MM.1S (cell line): ENCODE measurements at regions not wholly inside any gene's neighbourhood (a gene's known extent, or its start where the extent isn't known, plus 50 kb on each side); places are given as distances from the start of the nearest gene placed in this dataset.

Experiments used
- DNase-seq: peaks from one replicate; pipeline ENCODE4 v3.0.0-alpha.2; 2015
- H2AFZ ChIP-seq: fragments of 300-600 bp; sonication (generic); 2 replicates; pipeline ENCODE4 v1.6.0; 2016; ENCODE audit warnings: antibody characterized with exemption, low read length
- H3F3A ChIP-seq: fragments of 300-600 bp; sonication (generic); 2 replicates; pipeline ENCODE4 v1.6.1; 2016; ENCODE audit warnings: mild to moderate bottlenecking, antibody characterized with exemption, low read length, moderate library complexity, mixed read lengths; ENCODE audit not compliant: insufficient read depth
- H3K27ac ChIP-seq: fragments of 300-600 bp; sonication (generic); 2 replicates; pipeline ENCODE4 v1.5.1; 2016; ENCODE audit warnings: mild to moderate bottlenecking, low read length
- H3K27me3 ChIP-seq: fragments of 300-600 bp; sonication (generic); replicated peaks from 2 replicates; pipeline ENCODE4 v1.6.0; 2016; ENCODE audit warnings: low read length; ENCODE audit not compliant: insufficient read depth
- H3K36me3 ChIP-seq: fragments of 300-600 bp; sonication (generic); replicated peaks from 2 replicates; pipeline ENCODE4 v1.6.1; 2016; ENCODE audit warnings: mild to moderate bottlenecking, low read length, mixed read lengths; ENCODE audit not compliant: insufficient read depth
- H3K4me1 ChIP-seq: fragments of 300-600 bp; sonication (generic); 2 replicates; pipeline ENCODE4 v1.6.1; 2016; ENCODE audit warnings: low read length, mixed read lengths
- H3K4me2 ChIP-seq: fragments of 300-600 bp; sonication (generic); 2 replicates; pipeline ENCODE4 v1.6.0; 2016; ENCODE audit warnings: low read depth, low read length
- H3K4me3 ChIP-seq: fragments of 300-600 bp; sonication (generic); 2 replicates; pipeline ENCODE4 v1.5.1; 2016; ENCODE audit warnings: low read length, mixed read lengths
- H3K79me2 ChIP-seq: fragments of 300-600 bp; sonication (generic); 2 replicates; pipeline ENCODE4 v1.6.1; 2016; ENCODE audit warnings: mixed run types, low read length, mixed read lengths
- H3K9ac ChIP-seq: fragments of 300-600 bp; sonication (generic); 2 replicates; pipeline ENCODE4 v1.6.1; 2016; ENCODE audit warnings: low read length, mixed read lengths
- H3K9me2 ChIP-seq: fragments of 300-600 bp; sonication (generic); replicated peaks from 2 replicates; pipeline ENCODE4 v1.6.1; 2016; ENCODE audit warnings: mild to moderate bottlenecking, low read length, mixed read lengths; ENCODE audit not compliant: insufficient read depth
- H3K9me3 ChIP-seq: fragments of 300-600 bp; sonication (generic); replicated peaks from 2 replicates; pipeline ENCODE4 v1.6.1; 2016; ENCODE audit warnings: mild to moderate bottlenecking, low read length, mixed read lengths; ENCODE audit not compliant: insufficient read depth
- H4K20me1 ChIP-seq: fragments of 300-600 bp; sonication (generic); 2 replicates; pipeline ENCODE4 v1.6.1; 2016; ENCODE audit warnings: mild to moderate bottlenecking, low read length, moderate library complexity, mixed read lengths; ENCODE audit not compliant: insufficient read depth
- CTCF ChIP-seq: fragments of 300-600 bp; sonication (generic); IDR thresholded peaks from 2 replicates; pipeline ENCODE4 v1.5.1; 2016; ENCODE audit warnings: antibody characterized with exemption, low read length, mixed read lengths
- EZH2 ChIP-seq: fragments of 300-600 bp; sonication (generic); optimal IDR thresholded peaks from 2 replicates; pipeline ENCODE3; 2017; ENCODE audit warnings: low read depth, mild to moderate bottlenecking, antibody characterized with exemption, low read length, mixed read lengths
- EZH2phosphoT487 ChIP-seq: fragments of 300-600 bp; sonication (generic); IDR thresholded peaks from 2 replicates; pipeline ENCODE4 v1.6.1; 2018; ENCODE audit warnings: antibody characterized with exemption, low read length

- H3F3A ChIP-seq = no peaks in the 10 kb centered on the region
- no peaks in the 10 kb centered on the region for H3K4me1 ChIP-seq
- no peaks in the 10 kb centered on the region for H3K27me3 ChIP-seq
- no peak overlapping the region for H2AFZ ChIP-seq
- H3K9me2 ChIP-seq = no peaks in the 10 kb centered on the region
- no peak overlapping the region for H3K27ac ChIP-seq
- H4K20me1 ChIP-seq = no peaks in the 10 kb centered on the region
- DNase-seq = no peak
- no peak overlapping the region for H3K4me3 ChIP-seq
- TF ChIP-seq EZH2phosphoT487 = no peak
- no peak for TF ChIP-seq EZH2
- TF ChIP-seq CTCF = no peak
- no peaks in the 10 kb centered on the region for H3K36me3 ChIP-seq
- H3K4me2 ChIP-seq = no peak overlapping the region
- no peak overlapping the region for H3K9ac ChIP-seq
- H3K79me2 ChIP-seq = no peaks in the 10 kb centered on the region
- H3K9me3 ChIP-seq = no peaks in the 10 kb centered on the region
Measured at GRCh38 chr4:105036991-105037390, 109.7 kb upstream of the TET2 start.

- Histone ChIP-seq H3K9ac (no peak overlapping the region), H3K4me3 (no peak overlapping the region), H2AFZ (no peak overlapping the region), H3K4me1 (no peaks in the 10 kb centered on the region), H3F3A (no peaks in the 10 kb centered on the region), H3K27ac (no peak overlapping the region), H3K36me3 (no peaks in the 10 kb centered on the region), H3K9me2 (no peaks in the 10 kb centered on the region), H3K27me3 (no peaks in the 10 kb centered on the region), H3K4me2 (no peak overlapping the region), H3K9me3 (no peaks in the 10 kb centered on the region), H4K20me1 (no peaks in the 10 kb centered on the region), H3K79me2 (no peaks in the 10 kb centered on the region)
- no peak for DNase-seq
- no peak for TF ChIP-seq CTCF
- no peak for TF ChIP-seq EZH2phosphoT487
- TF ChIP-seq EZH2 = no peak
Measured at GRCh38 chr4:105042451-105042850, 104.2 kb upstream of the TET2 start.

GRCh38 chr4:105050896-105051295 lies 95.8 kb upstream of the TET2 start:
- Histone ChIP-seq H3K9me2 (no peaks in the 10 kb centered on the region), H3K27me3 (no peaks in the 10 kb centered on the region), H3K4me3 (no peak overlapping the region), H3K4me2 (no peak overlapping the region), H3K4me1 (peaks cover 8% of the 10 kb centered on the region), H3K36me3 (no peaks in the 10 kb centered on the region), H3K9ac (no peak overlapping the region), H4K20me1 (no peaks in the 10 kb centered on the region), H3K79me2 (no peaks in the 10 kb centered on the region), H3F3A (no peaks in the 10 kb centered on the region), H3K27ac (no peak overlapping the region), H3K9me3 (no peaks in the 10 kb centered on the region), H2AFZ (no peak overlapping the region)
- no peak for DNase-seq
- TF ChIP-seq EZH2 = no peak
- TF ChIP-seq EZH2phosphoT487 = no peak
- TF ChIP-seq CTCF = no peak
